PC-3 (cell line): ENCODE measurements at regions not wholly inside any gene's neighbourhood (a gene's known extent, or its start where the extent isn't known, plus 50 kb on each side); places are given as distances from the start of the nearest gene placed in this dataset.

Experiments used
- ATAC-seq: fragments of 200-7000 bp; cut with Tn5 transposase; 2 replicates; pipeline ENCODE4 v1.9.1; 2020; ENCODE audit warnings: mild to moderate bottlenecking, moderate library complexity
- BruUV-seq: library from RNA; stranded (reverse); fragments of 400-500 nt; replicated peaks from 2 replicates; lab custom pipeline; 2021; lab: Mats Ljungman, UMichigan
- CTCF ChIA-PET: fragments of 300-600 bp; sonication (Branson Sonifier 250); formaldehyde crosslinking; loops from one replicate; lab custom pipeline; 2022; ENCODE audit warnings: antibody characterized with exemption; lab: Charles Lee
- POLR2A ChIA-PET: fragments of 300-600 bp; sonication (Branson Sonifier 250); formaldehyde crosslinking; loops from one replicate; lab custom pipeline; 2022; ENCODE audit warnings: antibody characterized with exemption; ENCODE audit not compliant: unreplicated experiment; lab: Charles Lee
- DNase-seq: peaks from one replicate; pipeline ENCODE4 v3.0.0-alpha.2; 2015
- H2AFZ ChIP-seq: fragments of 300-600 bp; sonication (generic); 2 replicates; pipeline ENCODE4 v1.6.0; 2016; ENCODE audit warnings: antibody characterized with exemption, low read length
- H3F3A ChIP-seq: fragments of 300-600 bp; sonication (generic); one replicate; pipeline ENCODE4 v1.6.0; 2017; ENCODE audit warnings: antibody characterized with exemption, low read length, control low read depth, mild to moderate bottlenecking; ENCODE audit not compliant: unreplicated experiment
- H3K27ac ChIP-seq: fragments of 300-600 bp; sonication (generic); 2 replicates; pipeline ENCODE4 v1.5.1; 2016; ENCODE audit warnings: mild to moderate bottlenecking, low read length
- H3K27me3 ChIP-seq: fragments of 300-600 bp; sonication (generic); 2 replicates; pipeline ENCODE4 v1.6.1; 2016; ENCODE audit warnings: low read length, mixed read lengths
- H3K36me3 ChIP-seq: fragments of 300-600 bp; sonication (generic); 2 replicates; pipeline ENCODE4 v1.6.1; 2016; ENCODE audit warnings: low read depth, mixed run types, low read length, mixed read lengths
- H3K4me1 ChIP-seq: fragments of 300-600 bp; sonication (generic); 2 replicates; pipeline ENCODE4 v1.5.1; 2016; ENCODE audit warnings: low read length; ENCODE audit not compliant: insufficient read depth
- H3K4me2 ChIP-seq: fragments of 300-600 bp; sonication (generic); 2 replicates; pipeline ENCODE4 v1.6.0; 2016; ENCODE audit warnings: low read length
- H3K4me3 ChIP-seq: fragments of 300-600 bp; sonication (generic); 2 replicates; pipeline ENCODE4 v1.5.1; 2016; ENCODE audit warnings: mild to moderate bottlenecking, low read length, mixed read lengths
- H3K79me2 ChIP-seq: fragments of 300-600 bp; sonication (generic); 2 replicates; pipeline ENCODE4 v1.6.1; 2017; ENCODE audit warnings: low read length, mixed read lengths
- H3K9ac ChIP-seq: fragments of 300-600 bp; sonication (generic); 2 replicates; pipeline ENCODE4 v1.6.0; 2016; ENCODE audit warnings: mild to moderate bottlenecking, low read length
- H3K9me2 ChIP-seq: fragments of 300-600 bp; sonication (generic); replicated peaks from 2 replicates; pipeline ENCODE4 v1.6.1; 2016; ENCODE audit warnings: mixed run types, low read length, mixed read lengths
- H3K9me3 ChIP-seq: fragments of 300-600 bp; sonication (generic); 2 replicates; pipeline ENCODE4 v1.6.1; 2016; ENCODE audit warnings: low read length, mixed read lengths
- H4K20me1 ChIP-seq: fragments of 300-600 bp; sonication (generic); 2 replicates; pipeline ENCODE4 v1.6.1; 2016; ENCODE audit warnings: low read length, mixed read lengths
- CTCF ChIP-seq: fragments of 300-600 bp; sonication (generic); conservative IDR thresholded peaks from 2 replicates; pipeline ENCODE4 v1.5.1; 2017; ENCODE audit warnings: antibody characterized with exemption, low read depth, mild to moderate bottlenecking, low read length
- EZH2 ChIP-seq: fragments of 300-600 bp; sonication (generic); IDR thresholded peaks from one replicate; pipeline ENCODE4 v1.6.1; 2017; ENCODE audit warnings: antibody characterized with exemption, mild to moderate bottlenecking, low read length; ENCODE audit not compliant: unreplicated experiment
- EZH2phosphoT487 ChIP-seq: fragments of 300-600 bp; sonication (generic); IDR thresholded peaks from 2 replicates; pipeline ENCODE4 v1.6.1; 2018; ENCODE audit warnings: mild to moderate bottlenecking, antibody characterized with exemption, low read length, borderline replicate concordance
- intact Hi-C: fragments of 100-400 bp; cut with micrococcal nuclease; formaldehyde crosslinking; loops from 2 replicates; pipeline ENCODE4 v1.9.0; 2023

- ATAC-seq (peak; percentile 73), DNase-seq (peak; percentile 97)
- POLR2A ChIA-PET, result interaction anchor here (0.7 kb wide), 1 partner anchor 37 kb away, joined by 5 read pairs; no protein-coding TSS in a partner anchor
- Histone ChIP-seq H3K27me3 (no peaks in the 10 kb centered on the region), H3F3A (no peaks in the 10 kb centered on the region), H3K9ac (peak overlapping the region; percentile 87), H4K20me1 (no peaks in the 10 kb centered on the region), H3K4me3 (peak overlapping the region; percentile 24; the same call in 1 of the 2 replicates), H3K27ac (peak overlapping the region; percentile 96), H3K9me2 (no peaks in the 10 kb centered on the region), H3K4me2 (peak overlapping the region; percentile 62), H2AFZ (0 out of 2 replicates have a peak overlapping the region, but pooled peaks have one; percentile 16), H3K9me3 (no peaks in the 10 kb centered on the region), H3K4me1 (peaks cover 41% of the 10 kb centered on the region), H3K79me2 (no peaks in the 10 kb centered on the region), H3K36me3 (no peaks in the 10 kb centered on the region)
- intact Hi-C loops, result loop anchor here (2.0 to 10.0 kb wide), 4 partner anchors 105 to 645 kb away; partner anchors contain the start of gene CHSY3
- TF ChIP-seq EZH2phosphoT487 (no peak), CTCF (no peak), EZH2 (no peak)
- CTCF ChIA-PET, result no interaction called here
- BruUV-seq, result TSS peak; percentile 94
These were observed 615.0 kb downstream of the HINT1 start for GRCh38 chr5:130549884-130550561.

- no peaks in the 10 kb centered on the region for H3K9me2 ChIP-seq
- H4K20me1 ChIP-seq, result no peaks in the 10 kb centered on the region
- H3F3A ChIP-seq, result no peaks in the 10 kb centered on the region
- peak overlapping the region; percentile 4 for H3K4me2 ChIP-seq
- CTCF ChIA-PET, result no interaction called here
- no TSS peak for BruUV-seq
- POLR2A ChIA-PET, result no interaction called here
- H3K27ac ChIP-seq, result peak overlapping the region; percentile 77
- no peaks in the 10 kb centered on the region for H3K27me3 ChIP-seq
- ATAC-seq (peak; percentile 35), DNase-seq (peak; percentile 66)
- no peak overlapping the region for H3K4me3 ChIP-seq
- H3K79me2 ChIP-seq, result no peaks in the 10 kb centered on the region
- H3K36me3 ChIP-seq, result no peaks in the 10 kb centered on the region
- H3K4me1 ChIP-seq, result peaks cover 65% of the 10 kb centered on the region
- TF ChIP-seq EZH2phosphoT487, result no peak
- no peak for TF ChIP-seq EZH2
- no peak for TF ChIP-seq CTCF
- H2AFZ ChIP-seq, result no peak overlapping the region; the same call in 1 of the 2 replicates
- H3K9ac ChIP-seq, result peak overlapping the region; percentile 21; the same call in 1 of the 2 replicates
- no peaks in the 10 kb centered on the region for H3K9me3 ChIP-seq
- intact Hi-C loops, result loop anchor here (10.0 kb wide), 2 partner anchors 381 to 641 kb away; partner anchors contain the start of gene CHSY3
These were observed 618.8 kb downstream of the HINT1 start for GRCh38 chr5:130546211-130546610.

- H3K9me2 ChIP-seq, result no peaks in the 10 kb centered on the region
- H3K27ac ChIP-seq, result peak overlapping the region; percentile 77
- BruUV-seq, result no TSS peak
- H3K36me3 ChIP-seq, result no peaks in the 10 kb centered on the region
- TF ChIP-seq EZH2 (no peak), CTCF (peak; percentile 40; the same call in 1 of the 2 replicates), EZH2phosphoT487 (no peak)
- no peak overlapping the region for H2AFZ ChIP-seq
- no peaks in the 10 kb centered on the region for H3K9me3 ChIP-seq
- no peaks in the 10 kb centered on the region for H3K79me2 ChIP-seq
- H3K4me3 ChIP-seq, result no peak overlapping the region
- intact Hi-C loops, result loop anchor here (2.0 to 10.0 kb wide), 3 partner anchors 380 to 640 kb away; partner anchors contain the start of gene CHSY3
- POLR2A ChIA-PET, result no interaction called here
- CTCF ChIA-PET, result interaction anchor here (0.6 kb wide), 1 partner anchor 403 kb away, joined by 4 read pairs; no protein-coding TSS in a partner anchor
- DNase-seq (peak; percentile 74), ATAC-seq (no peak)
- no peaks in the 10 kb centered on the region for H3F3A ChIP-seq
- H3K4me2 ChIP-seq, result peak overlapping the region; percentile 4; the same call in 1 of the 2 replicates
- H4K20me1 ChIP-seq, result no peaks in the 10 kb centered on the region
- peaks cover 61% of the 10 kb centered on the region for H3K4me1 ChIP-seq
- H3K27me3 ChIP-seq, result no peaks in the 10 kb centered on the region
- peak overlapping the region; percentile 21; the same call in 1 of the 2 replicates for H3K9ac ChIP-seq
These were observed 619.8 kb downstream of the HINT1 start for GRCh38 chr5:130545291-130545690.
